Trophoblast cell (in vitro differentiated cells and primary cell): ENCODE measurements at regions not wholly inside any gene's neighbourhood (a gene's known extent, or its start where the extent isn't known, plus 50 kb on each side); places are given as distances from the start of the nearest gene placed in this dataset.

Source experiments
- DNase-seq, 2 donors: peaks; one replicate each; pipeline ENCODE4 v3.0.0-alpha.2; 2016
- H2AFZ ChIP-seq: 2 replicates; pipeline ENCODE4 v1.6.1; 2013; ENCODE audit warnings: low read length, moderate library complexity, mild to moderate bottlenecking; ENCODE audit not compliant: insufficient read depth, poor library complexity
- H2AK5ac ChIP-seq: 2 replicates; pipeline ENCODE4 v1.6.1; 2013; ENCODE audit warnings: mild to moderate bottlenecking, low read length
- H2BK120ac ChIP-seq: 2 replicates; pipeline ENCODE4 v1.6.1; 2013; ENCODE audit warnings: low read length, mild to moderate bottlenecking, moderate library complexity; ENCODE audit not compliant: insufficient read depth, poor library complexity
- H2BK12ac ChIP-seq: 2 replicates; pipeline ENCODE4 v1.6.1; 2013; ENCODE audit warnings: mild to moderate bottlenecking, low read length, moderate library complexity
- H2BK5ac ChIP-seq: 2 replicates; pipeline ENCODE4 v1.6.1; 2013; ENCODE audit warnings: low read length, low read depth, moderate library complexity, mild to moderate bottlenecking; ENCODE audit not compliant: poor library complexity
- H3K14ac ChIP-seq: 2 replicates; pipeline ENCODE4 v1.6.1; 2013; ENCODE audit warnings: mild to moderate bottlenecking, low read length
- H3K18ac ChIP-seq: 2 replicates; pipeline ENCODE4 v1.6.1; 2013; ENCODE audit warnings: mild to moderate bottlenecking, low read length
- H3K23ac ChIP-seq: 2 replicates; pipeline ENCODE4 v1.6.1; 2013; ENCODE audit warnings: low read length
- H3K27ac ChIP-seq: 2 replicates; pipeline ENCODE4 v1.5.1; 2013; ENCODE audit warnings: low read depth, mild to moderate bottlenecking, inconsistent platforms, low read length, moderate library complexity
- H3K27me3 ChIP-seq: 2 replicates; pipeline ENCODE4 v1.6.1; 2013; ENCODE audit warnings: inconsistent platforms, mild to moderate bottlenecking, low read length, moderate library complexity; ENCODE audit not compliant: insufficient read depth
- H3K36me3 ChIP-seq, 2 experiments: 1 replicate in 1 of 2; 2 replicates in 1 of 2; pipeline ENCODE4 v1.6.1; 2013; ENCODE audit warnings: low read length in 2 of 2, mild to moderate bottlenecking in 2 of 2, moderate library complexity in 1 of 2; ENCODE audit not compliant: insufficient read depth in 2 of 2, control insufficient read depth in 1 of 2
- H3K4ac ChIP-seq: 2 replicates; pipeline ENCODE4 v1.6.1; 2013; ENCODE audit warnings: low read depth, mild to moderate bottlenecking, low read length, moderate library complexity
- H3K4me1 ChIP-seq, 2 experiments: 1 replicate in 1 of 2; 2 replicates in 1 of 2; pipeline ENCODE4 v1.6.1; 2013; ENCODE audit warnings: low read length in 2 of 2, mild to moderate bottlenecking in 2 of 2, moderate library complexity in 1 of 2; ENCODE audit not compliant: insufficient read depth in 2 of 2, control insufficient read depth in 1 of 2
- H3K4me2 ChIP-seq: 2 replicates; pipeline ENCODE4 v1.6.1; 2013; ENCODE audit warnings: inconsistent platforms, mild to moderate bottlenecking, low read length, moderate library complexity
- H3K4me3 ChIP-seq: 2 replicates; pipeline ENCODE4 v1.5.1; 2013; ENCODE audit warnings: mild to moderate bottlenecking, low read depth, low read length, inconsistent platforms
- H3K79me1 ChIP-seq: one replicate; pipeline ENCODE4 v1.6.1; 2013; ENCODE audit warnings: low read length
- H3K79me2 ChIP-seq: 2 replicates; pipeline ENCODE4 v1.6.1; 2013; ENCODE audit warnings: low read length, mild to moderate bottlenecking; ENCODE audit not compliant: control insufficient read depth, insufficient read depth, poor library complexity
- H3K9ac ChIP-seq: 2 replicates; pipeline ENCODE4 v1.6.1; 2013; ENCODE audit warnings: mild to moderate bottlenecking, low read length
- H3K9me3 ChIP-seq: 2 replicates; pipeline ENCODE4 v1.6.1; 2013; ENCODE audit warnings: low read depth, mild to moderate bottlenecking, control low read depth, inconsistent platforms, low read length; ENCODE audit not compliant: insufficient read depth
- H4K12ac ChIP-seq: 2 replicates; pipeline ENCODE4 v1.6.1; 2013; ENCODE audit warnings: low read depth, mild to moderate bottlenecking, low read length, moderate library complexity
- H4K8ac ChIP-seq: 2 replicates; pipeline ENCODE4 v1.6.1; 2013; ENCODE audit warnings: low read depth, mild to moderate bottlenecking, low read length, moderate library complexity
- H4K91ac ChIP-seq: one replicate; pipeline ENCODE4 v1.6.1; 2013; ENCODE audit warnings: low read depth, mild to moderate bottlenecking, low read length, moderate library complexity
- WGBS: extraction: QIAGEN DNeasy Blood & Tissue Kit; methylation state at CpG from one replicate; pipeline ENCODE4 v1.1.7; 2013; ENCODE audit warnings: missing lambda C conversion rate; ENCODE audit not compliant: insufficient read length, insufficient coverage; ENCODE audit errors: extremely low coverage; 5-methylcytosine and 5-hydroxymethylcytosine counted together

GRCh38 chr16:49052846-49053245 is 228.8 kb downstream of the CBLN1 start:
- no peak overlapping the region for H4K91ac ChIP-seq
- H3K4me2 ChIP-seq, result no peak overlapping the region
- no peak overlapping the region for H2AFZ ChIP-seq
- no peaks in the 10 kb centered on the region for H3K36me3 ChIP-seq
- no peaks in the 10 kb centered on the region for H3K9me3 ChIP-seq
- H3K79me2 ChIP-seq, result no peaks in the 10 kb centered on the region
- H3K4me3 ChIP-seq, result no peak overlapping the region
- no peak overlapping the region for H3K4ac ChIP-seq
- H3K9ac ChIP-seq, result no peak overlapping the region
- H3K18ac ChIP-seq, result no peak overlapping the region
- H2AK5ac ChIP-seq, result no peak overlapping the region
- no peak overlapping the region for H2BK120ac ChIP-seq
- H4K8ac ChIP-seq, result no peak overlapping the region
- H3K14ac ChIP-seq, result no peak overlapping the region
- DNase-seq, result no peak
- H4K12ac ChIP-seq, result no peak overlapping the region
- no peak overlapping the region for H2BK5ac ChIP-seq
- H3K27ac ChIP-seq, result no peak overlapping the region
- H2BK12ac ChIP-seq, result no peak overlapping the region
- H3K79me1 ChIP-seq, result no peaks in the 10 kb centered on the region
- no peak overlapping the region for H3K23ac ChIP-seq
- H3K27me3 ChIP-seq, result no peaks in the 10 kb centered on the region
- peaks cover 0 to 6% of the 10 kb centered on the region in 2 experiments for H3K4me1 ChIP-seq
- no CpG with 5 or more reads among the region's 9 CpGs for WGBS

- Histone ChIP-seq H3K36me3 (no peaks in the 10 kb centered on the region), H3K23ac (no peak overlapping the region), H3K4ac (no peak overlapping the region), H2BK12ac (no peak overlapping the region), H3K4me1 (peaks cover 0 to 6% of the 10 kb centered on the region in 2 experiments), H3K18ac (no peak overlapping the region), H3K79me1 (no peaks in the 10 kb centered on the region), H3K79me2 (no peaks in the 10 kb centered on the region), H2AFZ (no peak overlapping the region), H3K9ac (no peak overlapping the region), H3K14ac (no peak overlapping the region), H4K8ac (no peak overlapping the region), H4K12ac (no peak overlapping the region), H4K91ac (no peak overlapping the region), H2BK120ac (no peak overlapping the region), H3K4me2 (no peak overlapping the region), H3K27ac (no peak overlapping the region), H2BK5ac (no peak overlapping the region), H2AK5ac (no peak overlapping the region), H3K4me3 (no peak overlapping the region), H3K27me3 (no peaks in the 10 kb centered on the region), H3K9me3 (no peaks in the 10 kb centered on the region)
- WGBS, result no CpG with 5 or more reads among the region's 2 CpGs
- no peak for DNase-seq
Observed at GRCh38 chr16:49051576-49051975, 230.1 kb downstream of the CBLN1 start.

GRCh38 chr16:49050607-49051006 is 231.0 kb downstream of the CBLN1 start:
- Histone ChIP-seq H2BK120ac (no peak overlapping the region), H3K27ac (no peak overlapping the region), H3K4ac (no peak overlapping the region), H2AFZ (no peak overlapping the region), H2BK12ac (no peak overlapping the region), H3K4me1 (peaks cover 0 to 6% of the 10 kb centered on the region in 2 experiments), H3K9ac (no peak overlapping the region), H2BK5ac (no peak overlapping the region), H2AK5ac (no peak overlapping the region), H3K27me3 (no peaks in the 10 kb centered on the region), H3K79me2 (no peaks in the 10 kb centered on the region), H3K4me3 (no peak overlapping the region), H3K18ac (no peak overlapping the region), H4K91ac (no peak overlapping the region), H3K23ac (no peak overlapping the region), H3K36me3 (no peaks in the 10 kb centered on the region), H3K79me1 (no peaks in the 10 kb centered on the region), H4K8ac (no peak overlapping the region), H3K14ac (no peak overlapping the region), H4K12ac (no peak overlapping the region), H3K9me3 (no peaks in the 10 kb centered on the region), H3K4me2 (no peak overlapping the region)
- no CpG with 5 or more reads among the region's 4 CpGs for WGBS
- no peak for DNase-seq

DNA sequence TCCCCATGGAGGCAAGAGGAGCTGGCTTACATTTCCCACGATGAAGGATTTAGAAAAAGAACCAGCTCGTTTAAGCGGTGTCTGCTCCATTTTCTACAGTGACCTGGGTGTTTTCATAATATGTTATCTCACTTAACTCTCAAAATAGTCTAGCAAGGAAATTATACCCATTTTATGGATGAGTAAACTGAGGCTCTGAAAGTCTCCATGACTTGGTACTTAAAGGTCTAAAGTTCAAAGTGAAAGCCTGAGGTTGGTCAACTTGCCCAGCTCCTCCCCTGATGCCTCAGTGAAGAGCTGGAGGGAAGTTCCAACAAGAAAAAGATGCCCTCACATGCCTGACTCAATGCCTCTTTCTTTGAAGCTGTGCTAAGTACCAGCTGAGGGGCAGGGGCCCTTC is 232.0 kb downstream of the CBLN1 start:
- no peak overlapping the region for H3K4me2 ChIP-seq
- DNase-seq, result no peak
- no peaks in the 10 kb centered on the region for H3K9me3 ChIP-seq
- H4K91ac ChIP-seq, result no peak overlapping the region
- no peak overlapping the region for H3K9ac ChIP-seq
- no peak overlapping the region for H3K4me3 ChIP-seq
- H3K23ac ChIP-seq, result no peak overlapping the region
- no peaks in the 10 kb centered on the region for H3K27me3 ChIP-seq
- H3K79me1 ChIP-seq, result no peaks in the 10 kb centered on the region
- no peak overlapping the region for H3K18ac ChIP-seq
- H4K12ac ChIP-seq, result no peak overlapping the region
- peaks cover 0 to 6% of the 10 kb centered on the region in 2 experiments for H3K4me1 ChIP-seq
- H4K8ac ChIP-seq, result no peak overlapping the region
- no peak overlapping the region for H2AK5ac ChIP-seq
- no peak overlapping the region for H2AFZ ChIP-seq
- no peak overlapping the region for H3K27ac ChIP-seq
- no peak overlapping the region for H2BK120ac ChIP-seq
- H3K36me3 ChIP-seq, result no peaks in the 10 kb centered on the region
- H3K14ac ChIP-seq, result no peak overlapping the region
- H2BK12ac ChIP-seq, result no peak overlapping the region
- no peak overlapping the region for H3K4ac ChIP-seq
- no peak overlapping the region for H2BK5ac ChIP-seq
- no peaks in the 10 kb centered on the region for H3K79me2 ChIP-seq
- no CpG with 5 or more reads among the region's 3 CpGs for WGBS
